ENCODE measurements at regions not wholly inside any gene's neighbourhood (a gene's known extent, or its start where the extent isn't known, plus 50 kb on each side); places are given as distances from the start of the nearest gene placed in this dataset.
"Not testable (repeated sequence)": the region's sequence is repeated elsewhere in the genome, so short reads cannot be mapped to it uniquely, and the experiment has no call there.

DNA sequence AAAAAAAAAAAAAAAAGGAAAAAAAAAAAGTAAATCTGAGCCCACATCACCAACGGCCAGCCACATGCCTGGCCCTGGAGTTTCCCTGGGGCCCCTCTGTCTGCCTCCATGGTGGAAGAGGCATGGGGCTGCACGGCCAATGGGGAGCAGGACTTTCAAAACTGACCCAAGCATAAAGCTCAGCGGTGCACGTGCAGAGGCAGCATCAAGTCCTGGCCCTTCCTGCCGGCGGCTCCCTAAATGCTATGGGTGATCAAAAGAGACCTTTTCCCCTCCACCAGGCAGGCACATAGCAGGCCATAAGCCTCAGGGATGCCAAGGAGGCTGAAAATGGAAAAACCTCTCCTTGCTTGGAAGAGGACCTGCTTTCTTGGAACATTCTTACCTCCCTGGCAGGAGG lies 94.3 kb downstream of the OAT start:
- no peak for DNase-seq (ENCODE audit: low read depth)

GRCh38 chr10:124323806-124324205 lies 94.9 kb downstream of the OAT start:
- no peak for DNase-seq (ENCODE audit: low read depth)

DNA sequence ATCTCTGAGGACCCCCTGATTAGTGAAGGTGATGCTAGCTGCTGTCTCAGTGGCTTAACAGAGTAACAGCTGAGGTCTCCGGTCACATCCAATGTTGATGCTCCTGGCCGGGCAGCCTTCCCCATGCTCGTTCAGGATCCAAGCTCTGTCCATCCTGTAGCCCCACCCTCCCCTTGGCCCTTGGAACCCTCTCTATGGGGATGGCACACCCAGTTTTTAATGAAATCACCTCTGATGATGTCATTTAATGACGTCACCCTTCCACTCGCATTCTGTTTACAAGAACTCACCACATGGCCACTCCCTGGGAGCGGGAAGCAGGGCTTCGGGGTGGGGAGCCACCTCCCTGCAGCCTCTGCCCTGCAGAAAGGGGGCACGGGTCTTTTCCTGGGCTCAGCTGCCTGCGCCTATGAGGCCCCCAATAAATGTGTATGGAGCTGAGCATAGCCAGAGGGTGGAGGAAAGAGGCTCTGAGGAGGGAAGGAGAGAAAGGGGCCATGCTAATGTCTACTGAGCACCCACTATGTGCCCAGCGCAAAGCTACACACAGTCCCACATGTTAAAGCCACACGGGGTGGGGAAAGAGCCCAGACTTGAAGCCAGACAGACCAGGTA lies 95.5 kb downstream of the OAT start:
- DNase-seq (ENCODE audit: low read depth) = no peak

GRCh38 chr10:124322191-124322980 lies 96.3 kb downstream of the OAT start:
- no peak for DNase-seq (ENCODE audit: low read depth)

DNA sequence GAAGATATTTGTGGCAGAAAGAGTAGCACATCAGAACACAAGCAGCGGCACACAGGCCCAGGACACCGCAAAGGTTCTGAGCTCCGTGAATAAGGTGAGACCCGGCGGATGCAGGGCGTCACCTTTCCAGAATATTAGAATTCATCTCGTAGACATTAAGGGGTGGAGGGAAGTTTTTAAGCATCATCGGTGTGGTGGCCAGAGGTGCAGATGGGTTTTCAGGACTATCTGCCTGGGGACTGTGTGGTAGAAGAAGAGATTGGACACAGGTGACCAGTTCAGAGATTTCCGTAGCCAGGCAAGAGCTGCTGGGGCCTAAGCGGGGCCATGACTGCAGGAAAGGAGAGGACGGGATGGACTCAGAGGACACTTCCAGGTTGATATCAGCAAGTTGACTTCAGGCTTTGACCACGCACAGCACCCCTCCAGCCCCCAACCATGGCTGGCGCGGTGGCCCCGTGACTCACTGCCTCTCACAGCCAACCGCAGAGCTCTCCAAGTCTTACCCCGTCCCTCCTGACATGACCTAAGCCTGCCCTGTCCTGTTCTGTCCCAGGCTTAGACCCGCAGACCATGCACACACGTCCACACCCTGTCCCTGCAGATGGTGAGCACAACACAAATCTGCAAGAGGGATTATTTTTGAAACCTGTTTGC lies 97.2 kb downstream of the OAT start:
- DNase-seq (ENCODE audit: low read depth) = no peak

GRCh38 chr10:124320778-124321432 lies 97.8 kb downstream of the OAT start:
- DNase-seq (ENCODE audit: low read depth) = no peak

- DNase-seq (ENCODE audit: low read depth) = no peak
Measured at GRCh38 chr10:124319926-124320391, 98.8 kb downstream of the OAT start.

- not testable (repeated sequence) for DNase-seq (ENCODE audit: low read depth)
Measured at GRCh38 chr10:124319520-124319919, 99.2 kb downstream of the OAT start.

GRCh38 chr10:124318811-124319210 lies 99.9 kb downstream of the OAT start:
- no peak for DNase-seq (ENCODE audit: low read depth)

- DNase-seq (ENCODE audit: low read depth) = no peak
Measured at GRCh38 chr10:124318076-124318475, 100.6 kb downstream of the OAT start.

GRCh38 chr10:124316326-124316725 lies 102.4 kb downstream of the OAT start:
- DNase-seq (ENCODE audit: low read depth) = no peak

- no peak for DNase-seq (ENCODE audit: low read depth)
Measured at GRCh38 chr10:124315591-124316270, 103.0 kb downstream of the OAT start.

- DNase-seq (ENCODE audit: low read depth) = no peak
Measured at GRCh38 chr10:124313374-124313773, 105.3 kb downstream of the OAT start.

DNA sequence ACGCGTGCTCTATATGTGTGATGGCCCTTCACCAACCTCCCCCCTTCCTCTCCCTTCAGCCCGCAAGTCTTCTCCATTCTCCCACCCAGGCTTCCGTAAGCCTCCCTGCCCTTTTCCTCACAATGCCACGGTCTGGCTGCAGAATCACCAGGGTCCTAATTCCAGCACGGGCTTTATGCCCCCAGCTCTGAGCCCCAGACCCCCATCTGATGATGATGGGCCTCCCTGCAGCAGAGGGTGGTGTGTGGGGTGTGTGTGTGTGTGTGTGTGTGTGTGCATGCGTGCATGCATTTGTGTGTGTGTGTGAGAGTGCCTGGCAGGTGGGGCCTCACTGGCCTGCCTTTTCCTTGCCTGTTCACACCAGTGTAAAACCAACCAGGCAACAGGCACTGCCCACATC lies 109.9 kb downstream of the OAT start:
- DNase-seq (ENCODE audit: low read depth) = no peak

DNA sequence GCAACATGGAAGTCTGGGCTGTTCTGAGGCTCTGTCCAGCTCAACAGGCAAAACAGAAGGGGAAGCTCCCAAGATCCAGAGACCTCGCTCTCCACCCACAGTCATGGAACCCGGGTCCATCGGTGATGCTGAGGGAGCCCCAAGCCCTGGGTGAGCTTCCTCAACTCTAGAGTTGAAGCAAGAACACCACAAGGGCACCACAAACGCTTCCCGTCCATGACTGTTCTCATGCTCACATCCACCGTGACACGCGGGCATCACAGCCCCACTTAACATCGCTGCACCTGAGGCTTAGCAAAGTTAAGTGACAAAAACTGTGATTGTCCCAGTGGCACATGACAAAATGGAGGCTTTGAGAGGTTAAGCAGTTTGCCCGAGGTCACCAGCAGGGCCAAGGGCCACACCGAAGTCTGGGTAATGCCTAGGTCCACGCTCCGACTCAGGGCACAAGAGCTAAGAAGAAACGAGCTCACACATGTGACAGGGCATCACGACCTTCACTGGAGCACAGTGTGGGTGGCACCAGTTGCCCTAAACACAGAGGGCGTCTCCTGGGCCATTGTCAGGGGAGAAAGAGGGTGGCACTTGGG lies 110.6 kb downstream of the OAT start:
- no peak for DNase-seq (ENCODE audit: low read depth)

DNA sequence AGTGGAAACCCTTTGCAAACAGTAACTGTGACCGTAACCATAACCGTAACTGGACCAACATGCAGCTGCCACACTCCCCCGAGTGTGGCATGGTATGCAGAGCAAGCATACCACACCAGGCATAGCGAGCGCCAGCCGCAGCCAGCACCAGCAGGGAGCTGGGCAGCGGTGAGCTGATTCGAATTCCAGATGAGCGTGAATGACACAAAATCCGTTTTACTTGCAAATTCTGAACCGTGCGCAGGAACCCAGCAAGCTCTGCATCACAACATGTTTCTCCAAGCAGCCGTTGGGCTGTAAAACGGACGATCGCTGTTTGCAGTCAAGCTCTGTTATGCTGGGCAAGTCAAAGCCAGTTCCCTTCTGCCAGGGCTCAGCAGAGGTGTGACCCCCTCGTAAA lies 111.1 kb downstream of the OAT start:
- no peak for DNase-seq (ENCODE audit: low read depth)

GRCh38 chr10:124306922-124307371 lies 111.8 kb downstream of the OAT start:
- no peak for DNase-seq (ENCODE audit: low read depth)

GRCh38 chr10:124306520-124306919 lies 112.2 kb downstream of the OAT start:
- no peak for DNase-seq (ENCODE audit: low read depth)

- no peak for DNase-seq (ENCODE audit: low read depth)
Measured at GRCh38 chr10:124305984-124306383, 112.7 kb downstream of the OAT start.

DNA sequence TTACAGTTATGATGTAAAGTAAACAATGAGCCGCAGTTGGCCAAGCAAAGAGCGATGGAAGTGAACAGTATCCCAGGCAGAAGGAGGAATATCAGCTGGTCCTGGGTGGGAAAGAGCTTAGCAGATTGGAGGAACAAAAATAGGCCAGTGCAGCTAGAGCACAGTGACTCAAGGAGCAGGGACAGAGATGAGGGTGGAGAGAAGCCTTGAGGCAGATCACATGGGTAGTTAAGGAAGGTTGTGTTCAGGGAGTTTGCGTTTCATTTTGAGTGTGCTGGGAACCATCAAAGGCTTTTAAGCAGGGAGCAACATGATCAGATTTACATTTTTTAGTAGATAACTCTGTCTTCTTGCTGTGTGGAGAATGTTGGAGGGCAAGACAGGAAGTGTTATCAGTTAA lies 113.6 kb downstream of the OAT start:
- DNase-seq (ENCODE audit: low read depth) = no peak

GRCh38 chr10:124303662-124304418 lies 114.9 kb downstream of the OAT start:
- no peak for DNase-seq (ENCODE audit: low read depth)

Data from T-helper 22 cell (primary cell).